ENCODE measurements at regions not wholly inside any gene's neighbourhood (a gene's known extent, or its start where the extent isn't known, plus 50 kb on each side); places are given as distances from the start of the nearest gene placed in this dataset.

GRCh38 chr3:5579139-5579602, 391.7 kb downstream of the EDEM1 start:
- no peak for ATAC-seq
- TF ChIP-seq ISL1 (CRISPR knock-in tag; IDR thresholded peaks at IDR 0.05) (no peak), TSHZ2 (CRISPR knock-in tag; IDR thresholded peaks at IDR 0.05) (no peak), SNAI2 (CRISPR knock-in tag; IDR thresholded peaks at IDR 0.05) (no peak), GLIS3 (CRISPR knock-in tag; IDR thresholded peaks at IDR 0.05) (no peak), PPARA (CRISPR knock-in tag; IDR thresholded peaks at IDR 0.05; ENCODE audit: borderline replicate concordance) (no peak), ZC3H10 (CRISPR knock-in tag; IDR thresholded peaks at IDR 0.05) (no peak), ZFP3 (CRISPR knock-in tag; IDR thresholded peaks at IDR 0.05) (no peak), ZFP30 (CRISPR knock-in tag; IDR thresholded peaks at IDR 0.05) (no peak), PATZ1 (CRISPR knock-in tag; IDR thresholded peaks at IDR 0.05; ENCODE audit: borderline replicate concordance) (no peak), ESRRG (CRISPR knock-in tag; IDR thresholded peaks at IDR 0.05) (no peak)

GRCh38 chr3:5579946-5580345, 392.4 kb downstream of the EDEM1 start:
- TF ChIP-seq ZNF565 (CRISPR knock-in tag; conservative IDR thresholded peaks at IDR 0.05; ENCODE audit: low read depth): no peak
- no peak for TF ChIP-seq PATZ1 (CRISPR knock-in tag; IDR thresholded peaks at IDR 0.05; ENCODE audit: borderline replicate concordance)
- no peak for TF ChIP-seq BACH2 (CRISPR knock-in tag; IDR thresholded peaks at IDR 0.05; ENCODE audit: borderline replicate concordance)
- ATAC-seq: no peak

- no peak for ATAC-seq
- TF ChIP-seq ESRRG (CRISPR knock-in tag; IDR thresholded peaks at IDR 0.05) (no peak), TOX (CRISPR knock-in tag; IDR thresholded peaks at IDR 0.05; ENCODE audit: borderline replicate concordance) (no peak), POU6F1 (CRISPR knock-in tag; IDR thresholded peaks at IDR 0.05; ENCODE audit: borderline replicate concordance, low read depth) (no peak)
These were observed 393.3 kb downstream of the EDEM1 start for GRCh38 chr3:5580826-5581225.

- TF ChIP-seq ZNF8 (CRISPR knock-in tag; IDR thresholded peaks at IDR 0.05) (no peak), CSDC2 (CRISPR knock-in tag; IDR thresholded peaks at IDR 0.05) (no peak), ISL1 (CRISPR knock-in tag; IDR thresholded peaks at IDR 0.05) (no peak), BACH2 (CRISPR knock-in tag; IDR thresholded peaks at IDR 0.05; ENCODE audit: borderline replicate concordance) (no peak), ZFP3 (CRISPR knock-in tag; IDR thresholded peaks at IDR 0.05) (no peak)
- ATAC-seq: no peak
These were observed 394.2 kb downstream of the EDEM1 start for GRCh38 chr3:5581743-5582142.

GRCh38 chr3:5583920-5584319, 396.4 kb downstream of the EDEM1 start:
- no peak for ATAC-seq
- no peak for TF ChIP-seq CSDC2 (CRISPR knock-in tag; IDR thresholded peaks at IDR 0.05)
- no peak for TF ChIP-seq ZFP30 (CRISPR knock-in tag; IDR thresholded peaks at IDR 0.05)
- TF ChIP-seq ZNF565 (CRISPR knock-in tag; conservative IDR thresholded peaks at IDR 0.05; ENCODE audit: low read depth): no peak
- no peak for TF ChIP-seq ZC3H10 (CRISPR knock-in tag; IDR thresholded peaks at IDR 0.05)
- TF ChIP-seq ZNF8 (CRISPR knock-in tag; IDR thresholded peaks at IDR 0.05): no peak
- no peak for TF ChIP-seq GLIS3 (CRISPR knock-in tag; IDR thresholded peaks at IDR 0.05)
- TF ChIP-seq PATZ1 (CRISPR knock-in tag; IDR thresholded peaks at IDR 0.05; ENCODE audit: borderline replicate concordance): no peak
- TF ChIP-seq TOX (CRISPR knock-in tag; IDR thresholded peaks at IDR 0.05; ENCODE audit: borderline replicate concordance): no peak
- TF ChIP-seq OSR1 (CRISPR knock-in tag; IDR thresholded peaks at IDR 0.05): no peak
- no peak for TF ChIP-seq TCF4 (CRISPR knock-in tag; IDR thresholded peaks at IDR 0.05; ENCODE audit: borderline replicate concordance)
- TF ChIP-seq CREB5 (CRISPR knock-in tag; IDR thresholded peaks at IDR 0.05; ENCODE audit: low read depth): no peak
- no peak for TF ChIP-seq BACH2 (CRISPR knock-in tag; IDR thresholded peaks at IDR 0.05; ENCODE audit: borderline replicate concordance)
- TF ChIP-seq ARNTL (CRISPR knock-in tag; IDR thresholded peaks at IDR 0.05; ENCODE audit: borderline replicate concordance, low read depth): no peak
- TF ChIP-seq ESRRG (CRISPR knock-in tag; IDR thresholded peaks at IDR 0.05): no peak
- no peak for TF ChIP-seq ZFP3 (CRISPR knock-in tag; IDR thresholded peaks at IDR 0.05)
- TF ChIP-seq RARB (CRISPR knock-in tag; IDR thresholded peaks at IDR 0.05): no peak
